Pancreas (tissue), 10 donors: ENCODE measurements at regions not wholly inside any gene's neighbourhood (a gene's known extent, or its start where the extent isn't known, plus 50 kb on each side); places are given as distances from the start of the nearest gene placed in this dataset.
"Not testable (repeated sequence)": the region's sequence is repeated elsewhere in the genome, so short reads cannot be mapped to it uniquely, and the experiment has no call there.

Source experiments
- ATAC-seq, 4 donors: fragments of 200-7000 bp; cut with Tn5 transposase; one replicate each; pipeline versions ENCODE4 v1.8.0 to v1.9.1; 2020; ENCODE audit warnings: mild to moderate bottlenecking in 4 of 4, moderate library complexity in 4 of 4
- DNase-seq, 6 donors: peaks; one replicate each; pipeline ENCODE4 v3.0.0-alpha.2; 2020
- FAIRE-seq: peaks from 2 replicates; lab custom pipeline; 2012; peaks lifted over from hg19 to GRCh38; lab: Jason Lieb, UNC
- H3K27ac ChIP-seq, 4 donors: fragments of 200-600 bp; sonication (generic); 1 replicate in 3 of 4; 2 replicates in 1 of 4; pipeline versions ENCODE4 v1.5.0 to v1.8.0; 2020
- H3K27me3 ChIP-seq, 4 donors: fragments of 200-600 bp; one replicate each; pipeline ENCODE4 v1.8.0; 2021
- H3K36me3 ChIP-seq, 3 donors: fragments of 200-600 bp; sonication (generic) in 1 of 3; one replicate each; pipeline versions ENCODE4 v1.5.0 to v1.8.0; 2020 to 2021
- H3K4me1 ChIP-seq, 3 donors: fragments of 200-600 bp; one replicate each; pipeline ENCODE4 v1.8.0; 2021
- H3K4me3 ChIP-seq, 4 donors: fragments of 200-600 bp; sonication (generic) in 2 of 4; one replicate each; pipeline versions ENCODE4 v1.5.0 to v1.8.0; 2020 to 2021
- H3K9me3 ChIP-seq, 4 donors: fragments of 200-600 bp; one replicate each; pipeline ENCODE4 v1.8.0; 2021
- WGBS, 2 donors: extraction: QIAGEN DNeasy Blood & Tissue Kit; methylation state at CpG; one replicate each; pipeline ENCODE4 v1.1.7; 2013; 5-methylcytosine and 5-hydroxymethylcytosine counted together
- intact Hi-C, 3 donors: fragments of 100-400 bp; cut with DNase I; formaldehyde crosslinking; loops; one replicate each; pipeline versions ENCODE4 v1.11.1 to v1.14.2; 2022
- TF ChIP-seq, protein P1 (sequence below), 4 donors: fragments of 200-600 bp; sonication (generic) in 3 of 4; IDR thresholded peaks; one replicate each; pipeline versions ENCODE4 v1.5.0 to v1.8.0; 2021; ENCODE audit warnings: antibody characterized with exemption in 4 of 4
- donor health status: healthy with polysubstance abuse.
- donor health status: DM: no; HTN: no; CAD: no; lungs with moderate emphysema.
- donor health status: DM: no; HTN: no; CAD: no.
- donor health status: control.
- donor health status: control.
- donor health status: Bipolar disorder and iron deficiency.
- donor health status: DM: yes; HTN: yes; CAD: no.
- donor health status: DM: no; HTN: no; CAD: no.
- donor health status: DM: no; HTN: no; CAD: no.
- donor health status: DM: yes; HTN: yes; CAD: no.

DNA sequence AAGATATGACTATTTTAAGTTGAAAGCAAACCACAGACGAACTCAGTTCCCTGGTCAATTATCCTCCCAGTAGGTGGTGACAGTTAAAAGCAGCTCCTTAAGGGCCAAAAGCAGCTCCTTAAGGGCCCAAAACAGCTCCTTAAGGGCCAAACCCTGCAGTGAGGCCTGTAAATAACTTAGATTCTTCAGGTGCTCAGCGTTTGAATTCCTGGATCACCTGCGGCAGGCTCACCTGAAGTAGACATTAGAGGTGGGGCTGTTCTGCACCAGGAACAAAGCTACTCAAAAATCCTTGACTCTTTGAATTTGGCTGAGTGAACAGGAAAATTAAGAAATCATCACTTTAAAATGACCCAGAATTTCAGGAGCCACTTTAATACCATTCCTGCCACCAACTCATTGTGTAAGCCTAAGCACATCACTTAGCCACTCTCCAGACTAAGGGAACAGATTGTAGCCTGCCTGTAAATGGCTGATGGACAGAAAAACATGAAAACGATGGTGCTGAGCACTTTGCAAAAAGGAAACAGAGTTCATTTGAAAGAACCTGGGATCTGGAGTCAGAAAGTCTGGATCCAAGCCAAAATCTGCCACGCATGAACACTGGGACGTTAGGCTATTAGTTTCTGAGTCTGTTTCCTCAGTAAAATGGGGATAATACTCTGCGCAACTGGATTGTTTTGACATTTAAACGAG is 126.9 kb downstream of the LRIG2 start:
- WGBS, 2 donors = 44 to 48% methylated on average over 8 of the region's 8 CpGs
- FAIRE-seq (no peak), ATAC-seq (peak in 2 of 4 donors; percentile 20 to 41), DNase-seq (no peak)
- TF ChIP-seq, protein P1, sequence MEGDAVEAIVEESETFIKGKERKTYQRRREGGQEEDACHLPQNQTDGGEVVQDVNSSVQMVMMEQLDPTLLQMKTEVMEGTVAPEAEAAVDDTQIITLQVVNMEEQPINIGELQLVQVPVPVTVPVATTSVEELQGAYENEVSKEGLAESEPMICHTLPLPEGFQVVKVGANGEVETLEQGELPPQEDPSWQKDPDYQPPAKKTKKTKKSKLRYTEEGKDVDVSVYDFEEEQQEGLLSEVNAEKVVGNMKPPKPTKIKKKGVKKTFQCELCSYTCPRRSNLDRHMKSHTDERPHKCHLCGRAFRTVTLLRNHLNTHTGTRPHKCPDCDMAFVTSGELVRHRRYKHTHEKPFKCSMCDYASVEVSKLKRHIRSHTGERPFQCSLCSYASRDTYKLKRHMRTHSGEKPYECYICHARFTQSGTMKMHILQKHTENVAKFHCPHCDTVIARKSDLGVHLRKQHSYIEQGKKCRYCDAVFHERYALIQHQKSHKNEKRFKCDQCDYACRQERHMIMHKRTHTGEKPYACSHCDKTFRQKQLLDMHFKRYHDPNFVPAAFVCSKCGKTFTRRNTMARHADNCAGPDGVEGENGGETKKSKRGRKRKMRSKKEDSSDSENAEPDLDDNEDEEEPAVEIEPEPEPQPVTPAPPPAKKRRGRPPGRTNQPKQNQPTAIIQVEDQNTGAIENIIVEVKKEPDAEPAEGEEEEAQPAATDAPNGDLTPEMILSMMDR (IDR thresholded peaks at IDR 0.05) = no peak
- Histone ChIP-seq H3K27me3 (no peaks in the 10 kb centered on the region), H3K9me3 (no peaks in the 10 kb centered on the region), H3K36me3 (no peaks in the 10 kb centered on the region), H3K4me3 (no peak overlapping the region), H3K4me1 (no peaks in the 10 kb centered on the region), H3K27ac (peak overlapping the region in 1 of 4 donors; percentile 26)
- intact Hi-C loops = no loop called here

DNA sequence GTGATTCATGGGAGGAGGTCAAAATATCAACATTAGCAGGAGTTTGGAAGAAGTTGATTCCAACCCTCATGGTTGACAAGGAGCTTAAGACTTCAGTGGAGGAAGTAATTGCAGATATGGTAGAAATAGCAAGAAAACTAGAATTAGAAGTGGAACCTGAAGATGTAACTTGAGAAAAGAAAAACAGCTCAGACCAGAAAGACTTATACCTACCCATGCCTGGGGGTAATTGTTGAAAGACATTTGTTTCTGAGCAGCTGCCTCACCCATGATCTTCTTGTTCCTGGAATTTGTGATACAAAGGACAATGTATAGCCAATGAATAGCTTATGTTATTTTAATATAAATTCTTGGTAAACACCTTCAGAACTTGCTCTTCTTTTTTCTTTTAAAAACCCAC is 128.6 kb downstream of the LRIG2 start:
- intact Hi-C loops = no loop called here
- FAIRE-seq (no peak), DNase-seq (no peak), ATAC-seq (no peak)
- Histone ChIP-seq H3K27me3 (no peaks in the 10 kb centered on the region), H3K4me3 (no peak overlapping the region), H3K27ac (no peak overlapping the region), H3K4me1 (peaks cover 0 to 5% (median 0%) of the 10 kb centered on the region in 3 donors), H3K9me3 (no peaks in the 10 kb centered on the region), H3K36me3 (no peaks in the 10 kb centered on the region)
- TF ChIP-seq, protein P1 (IDR thresholded peaks at IDR 0.05) = no peak

DNA sequence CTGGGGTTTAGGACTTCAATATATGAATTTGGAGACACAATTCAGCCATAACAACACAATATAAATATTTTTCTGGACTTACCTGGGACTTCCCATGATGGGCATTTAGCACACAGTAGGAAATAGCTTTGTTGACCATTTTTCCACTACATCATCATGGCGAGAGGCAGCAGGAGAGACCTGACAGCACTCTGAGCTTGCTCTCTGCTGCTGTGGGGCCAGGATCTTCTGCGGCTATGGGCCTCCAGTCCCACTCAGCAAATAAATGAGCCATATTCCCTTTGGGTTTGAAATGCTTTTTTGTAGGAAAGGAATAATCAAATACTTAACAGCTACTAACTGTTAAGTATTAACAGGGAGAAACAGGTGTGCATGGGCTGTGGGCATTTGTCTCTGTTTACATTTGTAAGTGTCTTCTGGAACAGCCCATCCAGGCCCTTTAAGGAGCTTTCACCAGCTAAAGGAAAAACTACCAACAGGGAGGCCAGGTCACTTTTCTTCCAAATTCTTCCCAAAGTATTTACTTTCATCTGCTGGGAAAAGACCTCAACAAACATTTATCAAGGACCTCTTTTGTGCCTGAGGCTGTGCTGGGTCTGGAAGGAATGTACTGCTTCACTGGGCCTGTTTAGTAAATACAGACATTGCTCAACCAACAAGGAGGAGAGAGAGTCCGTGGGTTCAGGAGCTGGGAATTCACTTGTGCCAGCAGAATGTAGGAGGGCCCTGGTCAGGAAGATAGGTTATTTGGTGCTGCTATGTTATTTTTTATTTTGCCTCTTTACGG is 133.2 kb downstream of the LRIG2 start:
- Histone ChIP-seq H3K9me3 (no peaks in the 10 kb centered on the region), H3K4me1 (peaks cover 0 to 19% (median 12%) of the 10 kb centered on the region in 3 donors), H3K27me3 (no peaks in the 10 kb centered on the region), H3K27ac (no peak overlapping the region), H3K4me3 (no peak overlapping the region), H3K36me3 (no peaks in the 10 kb centered on the region)
- ATAC-seq (no peak), DNase-seq (no peak), FAIRE-seq (no peak)
- TF ChIP-seq, protein P1 (IDR thresholded peaks at IDR 0.05) = no peak
- WGBS, 2 donors = 76 to 78% methylated on average over 4 of the region's 4 CpGs
- intact Hi-C loops = no loop called here

DNA sequence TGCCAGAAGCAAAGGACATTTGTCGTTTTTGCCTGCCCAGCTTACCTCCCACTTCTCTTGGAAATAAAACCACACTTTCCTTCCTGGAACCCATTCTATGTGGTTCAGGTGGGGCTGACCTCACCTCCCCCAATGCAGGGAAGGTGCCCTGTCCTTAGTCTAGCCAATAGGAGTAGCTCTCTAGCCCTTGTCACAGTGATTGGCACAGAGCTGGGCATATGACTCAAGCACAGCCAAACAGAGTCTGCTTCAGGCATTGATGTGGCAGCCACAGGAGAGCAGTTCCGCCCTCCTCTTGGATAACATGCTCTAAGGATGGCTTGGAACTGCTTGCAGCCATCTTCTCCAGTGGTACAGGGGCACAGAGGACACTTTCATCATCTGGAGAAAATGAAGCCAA is 134.0 kb downstream of the LRIG2 start:
- FAIRE-seq (no peak), ATAC-seq (no peak), DNase-seq (no peak)
- Histone ChIP-seq H3K27me3 (no peaks in the 10 kb centered on the region), H3K4me1 (peaks cover 0 to 19% (median 12%) of the 10 kb centered on the region in 3 donors), H3K27ac (no peak overlapping the region), H3K36me3 (no peaks in the 10 kb centered on the region), H3K4me3 (no peak overlapping the region), H3K9me3 (no peaks in the 10 kb centered on the region)
- intact Hi-C loops = no loop called here
- TF ChIP-seq, protein P1 (IDR thresholded peaks at IDR 0.05) = no peak
- 47 to 50% methylated on average over 2 of the region's 2 CpGs for WGBS, 2 donors

DNA sequence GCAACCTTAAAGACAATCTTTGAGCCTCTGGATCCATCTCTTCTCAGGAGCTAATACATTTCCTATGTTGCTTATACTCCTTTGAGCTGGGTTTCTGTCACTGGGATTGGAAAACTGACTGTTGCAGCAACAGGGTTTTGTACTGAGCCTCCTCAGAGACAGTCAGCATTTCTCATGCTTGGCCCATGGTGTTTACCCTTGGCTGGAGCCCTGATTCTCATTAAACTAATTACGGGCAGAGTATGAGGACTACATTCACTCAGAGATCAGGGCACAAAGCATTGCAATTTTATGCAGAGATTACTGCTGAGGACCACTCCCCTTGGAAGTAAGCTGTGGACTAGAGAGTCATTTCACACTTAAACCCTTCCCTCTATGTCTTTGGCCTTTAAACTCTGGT is 134.5 kb downstream of the LRIG2 start:
- H3K4me1 ChIP-seq = peaks cover 0 to 19% (median 12%) of the 10 kb centered on the region in 3 donors
- ATAC-seq (no peak), DNase-seq (no peak), FAIRE-seq (no peak)
- TF ChIP-seq, protein P1 (IDR thresholded peaks at IDR 0.05) = no peak
- intact Hi-C loops = no loop called here
- no peaks in the 10 kb centered on the region for H3K36me3 ChIP-seq
- H3K27me3 ChIP-seq = no peaks in the 10 kb centered on the region
- WGBS, 2 donors = 94 to 95% methylated on average over 1 of the region's 1 CpG
- H3K4me3 ChIP-seq = no peak overlapping the region
- no peaks in the 10 kb centered on the region for H3K9me3 ChIP-seq
- H3K27ac ChIP-seq = no peak overlapping the region

DNA sequence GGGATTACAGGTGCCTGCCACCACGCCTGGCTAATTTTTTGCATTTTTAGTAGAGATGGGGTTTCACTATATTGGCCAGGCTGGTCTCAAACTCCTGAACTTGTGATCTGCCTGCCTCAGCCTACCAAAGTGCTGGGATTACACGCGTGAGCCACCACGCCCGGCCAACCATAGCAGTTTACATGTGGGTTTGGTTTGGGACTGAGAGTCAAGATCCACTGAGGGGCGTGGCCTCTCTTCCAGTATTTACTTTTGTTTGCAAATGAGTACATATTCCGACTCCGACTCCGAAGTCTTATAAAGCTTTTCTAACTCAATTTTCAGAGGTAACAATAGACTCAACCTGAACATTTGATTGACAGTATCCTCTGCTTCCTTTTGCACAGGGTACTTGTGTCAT is 135.4 kb downstream of the LRIG2 start:
- FAIRE-seq, H3K4me3 ChIP-seq, H3K27me3 ChIP-seq, intact Hi-C loops, H3K27ac ChIP-seq, H3K36me3 ChIP-seq, ATAC-seq, H3K9me3 ChIP-seq, DNase-seq: not testable (repeated sequence)
- H3K4me1 ChIP-seq = peaks cover 0 to 19% (median 12%) of the 10 kb centered on the region in 3 donors
- WGBS, 2 donors = 83 to 90% methylated on average over 9 of the region's 9 CpGs
